Adrenal gland (tissue), 9 donors: ENCODE measurements at regions not wholly inside any gene's neighbourhood (a gene's known extent, or its start where the extent isn't known, plus 50 kb on each side); places are given as distances from the start of the nearest gene placed in this dataset.

Experiments used
- DNase-seq, 7 donors: peaks; one replicate each; pipeline ENCODE4 v3.0.0-alpha.2; 2019 to 2020
- H3K27ac ChIP-seq, 5 donors: fragments of 200-600 bp; sonication (generic) in 4 of 5; 1 replicate in 3 of 5; 2 replicates in 2 of 5; pipeline versions ENCODE4 v1.5.1 to v1.8.0; 2016 to 2020; ENCODE audit warnings: mild to moderate bottlenecking in 1 of 5
- H3K27me3 ChIP-seq: fragments of 200-600 bp; 2 replicates; pipeline ENCODE4 v1.8.0; 2021
- H3K36me3 ChIP-seq, 2 donors: fragments of 200-600 bp; replicated peaks in 1 of 2; 1 replicate in 1 of 2; 2 replicates in 1 of 2; pipeline versions ENCODE4 v1.5.1 to v1.8.0; 2018 to 2022
- H3K4me1 ChIP-seq, 2 donors: fragments of 200-600 bp; replicated peaks in 1 of 2; 1 replicate in 1 of 2; 2 replicates in 1 of 2; pipeline versions ENCODE4 v1.5.1 to v1.8.0; 2018 to 2021
- H3K4me3 ChIP-seq, 4 donors: fragments of 200-600 bp; sonication (generic) in 3 of 4; one replicate each; pipeline ENCODE4 v1.5.1; 2016 to 2018
- H3K9me3 ChIP-seq, 3 donors: fragments of 200-600 bp; sonication (generic) in 1 of 3; replicated peaks in 1 of 3; 1 replicate in 2 of 3; 2 replicates in 1 of 3; pipeline versions ENCODE4 v1.5.1 to v1.8.0; 2016 to 2021
- CTCF ChIP-seq, 6 experiments: fragments of 450-650 bp in 4 of 6; fragments of 200-600 bp in 2 of 6; sonication (generic) in 1 of 6; IDR thresholded peaks; 1 replicate in 5 of 6; 2 replicates in 1 of 6; pipeline versions ENCODE4 v1.5.1 to v1.8.0; 2016 to 2021; ENCODE audit warnings: antibody characterized with exemption in 6 of 6, mild to moderate bottlenecking in 2 of 6, moderate library complexity in 1 of 6
- POLR2A ChIP-seq, 2 donors: fragments of 450-650 bp; IDR thresholded peaks; one replicate each; pipeline ENCODE4 v1.6.1; 2017; ENCODE audit warnings: antibody characterized with exemption in 2 of 2, mild to moderate bottlenecking in 2 of 2, moderate library complexity in 1 of 2
- WGBS, 4 donors: extraction: QIAGEN DNeasy Blood & Tissue Kit in 2 of 4; methylation state at CpG; one replicate each; pipeline versions ENCODE4 v1.1.5 to v1.1.7; 2013 to 2017; 5-methylcytosine and 5-hydroxymethylcytosine counted together
- intact Hi-C, 2 donors: fragments of 100-400 bp; cut with DNase I; formaldehyde crosslinking; loops; one replicate each; pipeline versions ENCODE4 v1.14.1 to v1.15.0; 2022 to 2023
- donor health status: healthy with polysubstance abuse.
- donor health status: Bipolar disorder and iron deficiency.
- donor health status: DM: yes; HTN: yes; CAD: no.
- donor health status: DM: no; HTN: no; CAD: no.
- donor health status: DM: no; HTN: no; CAD: no.

GRCh38 chr6:114783083-114783482 lies 440.3 kb upstream of the HS3ST5 start:
- intact Hi-C loops: no loop called here

GRCh38 chr6:114764866-114765265 lies 422.0 kb upstream of the HS3ST5 start:
- Histone ChIP-seq H3K4me1 (no peaks in the 10 kb centered on the region), H3K9me3 (no peaks in the 10 kb centered on the region), H3K27me3 (no peaks in the 10 kb centered on the region), H3K36me3 (no peaks in the 10 kb centered on the region), H3K4me3 (no peak overlapping the region), H3K27ac (no peak overlapping the region)
- intact Hi-C loops: no loop called here
- no peak for TF ChIP-seq CTCF (IDR thresholded peaks at IDR 0.05)
- no peak for TF ChIP-seq POLR2A (IDR thresholded peaks at IDR 0.05)
- no peak for DNase-seq
- WGBS, 4 donors: 82 to 87% (median 85%) methylated on average over 2 of the region's 2 CpGs

More at GRCh38 chr6:114783083-114783482, 440.3 kb upstream of the HS3ST5 start:
- H3K4me3 ChIP-seq: no peak overlapping the region
- H3K4me1 ChIP-seq: no peaks in the 10 kb centered on the region
- H3K36me3 ChIP-seq: no peaks in the 10 kb centered on the region
- H3K9me3 ChIP-seq: no peaks in the 10 kb centered on the region
- no peak overlapping the region for H3K27ac ChIP-seq
- TF ChIP-seq POLR2A (IDR thresholded peaks at IDR 0.05) (no peak), CTCF (IDR thresholded peaks at IDR 0.05) (no peak)
- no peaks in the 10 kb centered on the region for H3K27me3 ChIP-seq
- DNase-seq: no peak

GRCh38 chr6:114762145-114762544 lies 419.3 kb upstream of the HS3ST5 start:
- H3K4me1 ChIP-seq: no peaks in the 10 kb centered on the region
- 67 to 76% (median 70%) methylated on average over 4 of the region's 4 CpGs for WGBS, 4 donors
- intact Hi-C loops: no loop called here
- H3K9me3 ChIP-seq: no peaks in the 10 kb centered on the region
- H3K36me3 ChIP-seq: no peaks in the 10 kb centered on the region
- no peak for DNase-seq
- H3K27ac ChIP-seq: no peak overlapping the region
- H3K4me3 ChIP-seq: no peak overlapping the region
- no peaks in the 10 kb centered on the region for H3K27me3 ChIP-seq
- TF ChIP-seq CTCF (IDR thresholded peaks at IDR 0.05): no peak
- TF ChIP-seq POLR2A (IDR thresholded peaks at IDR 0.05): no peak

GRCh38 chr6:114747995-114748625 lies 405.3 kb upstream of the HS3ST5 start:
- no peaks in the 10 kb centered on the region for H3K4me1 ChIP-seq
- peak; percentile 32 to 79 (median 52) for TF ChIP-seq CTCF (IDR thresholded peaks at IDR 0.05)
- TF ChIP-seq POLR2A (IDR thresholded peaks at IDR 0.05): no peak
- H3K4me3 ChIP-seq: no peak overlapping the region
- intact Hi-C loops: loop anchor here in 1 of 2 donors (5.0 kb wide), 1 partner anchor 1149 kb away; no protein-coding TSS in a partner anchor
- H3K36me3 ChIP-seq: no peaks in the 10 kb centered on the region
- WGBS, 4 donors: 17 to 19% (median 18%) methylated on average over 6 of the region's 6 CpGs
- no peak overlapping the region for H3K27ac ChIP-seq
- peak; percentile 44 to 79 (median 60) for DNase-seq
- H3K9me3 ChIP-seq: no peaks in the 10 kb centered on the region
- H3K27me3 ChIP-seq: no peaks in the 10 kb centered on the region
